Activated gamma-delta T cell treated with Interleukin-2 at 50 U/mL for 16 hours (primary cell): ENCODE measurements at regions not wholly inside any gene's neighbourhood (a gene's known extent, or its start where the extent isn't known, plus 50 kb on each side); places are given as distances from the start of the nearest gene placed in this dataset.
"Not testable (repeated sequence)": the region's sequence is repeated elsewhere in the genome, so short reads cannot be mapped to it uniquely, and the experiment has no call there.

Experiments
- DNase-seq: peaks from one replicate; pipeline ENCODE4 v3.0.0-alpha.2; 2020

DNA sequence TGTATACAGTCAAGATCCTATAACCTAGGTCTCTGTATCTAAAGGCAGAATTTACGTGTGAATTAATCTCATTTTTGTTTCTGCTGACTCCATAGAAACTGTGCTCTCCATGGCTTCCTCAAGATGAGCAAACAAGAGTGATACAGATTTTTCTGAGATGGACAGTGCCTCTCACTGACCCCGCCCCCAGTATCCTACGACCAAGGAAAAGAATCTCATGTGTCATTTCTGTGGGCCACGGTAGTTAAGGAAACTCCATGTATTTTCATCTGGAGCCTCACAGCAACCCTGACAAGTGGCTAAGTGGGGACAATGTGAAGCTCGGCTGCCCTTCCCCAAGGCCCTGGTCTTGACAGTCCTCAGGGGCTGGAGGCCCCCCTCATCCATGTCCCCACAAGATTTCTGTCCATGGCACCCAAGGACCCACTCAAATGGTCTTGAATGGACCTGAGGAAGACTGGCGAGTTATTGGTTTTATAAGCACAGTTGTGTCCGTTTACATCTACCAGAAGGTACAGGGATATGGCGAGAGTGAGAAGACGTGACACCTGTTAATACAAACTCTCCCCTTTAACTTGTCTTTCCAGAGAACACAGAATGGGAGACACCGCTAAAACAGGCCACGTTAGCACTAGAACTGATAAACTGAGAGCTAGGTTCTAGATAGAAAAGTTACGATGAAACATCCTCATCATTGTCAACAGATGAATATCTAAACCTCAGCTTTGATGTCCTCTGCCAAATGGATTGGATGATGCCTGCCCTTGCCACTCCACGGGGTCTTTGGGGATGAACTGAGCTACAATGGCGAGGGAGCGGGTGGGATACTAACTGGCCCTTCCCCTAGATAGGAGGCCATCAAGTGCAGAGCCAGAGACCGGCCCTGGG, 108.4 kb upstream of the EGLN3 start:
- no peak for DNase-seq

DNA sequence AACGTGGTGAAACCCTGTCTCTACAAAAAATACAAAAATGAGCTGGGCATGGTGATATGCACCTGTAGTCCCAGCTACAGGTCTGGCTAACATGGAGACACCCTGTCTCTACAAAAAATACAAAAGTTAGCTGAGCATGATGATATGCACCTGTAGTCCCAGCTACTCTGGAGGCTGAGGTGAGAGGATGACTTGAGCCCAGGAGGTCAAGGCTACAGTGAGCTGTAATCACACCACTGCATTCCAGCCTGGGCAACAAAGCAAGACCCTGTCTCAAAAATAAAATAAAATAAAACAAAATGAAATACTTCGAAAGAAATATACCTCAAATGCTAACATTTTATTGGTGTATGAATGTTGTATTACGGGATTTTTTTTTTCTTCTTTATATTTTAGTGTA, 107.6 kb upstream of the EGLN3 start:
- DNase-seq, result no peak

- no peak for DNase-seq
Measured at GRCh38 chr14:34056046-34056445, 105.2 kb upstream of the EGLN3 start.

- DNase-seq, result no peak
Measured at GRCh38 chr14:34055157-34055950, 104.5 kb upstream of the EGLN3 start.

DNA sequence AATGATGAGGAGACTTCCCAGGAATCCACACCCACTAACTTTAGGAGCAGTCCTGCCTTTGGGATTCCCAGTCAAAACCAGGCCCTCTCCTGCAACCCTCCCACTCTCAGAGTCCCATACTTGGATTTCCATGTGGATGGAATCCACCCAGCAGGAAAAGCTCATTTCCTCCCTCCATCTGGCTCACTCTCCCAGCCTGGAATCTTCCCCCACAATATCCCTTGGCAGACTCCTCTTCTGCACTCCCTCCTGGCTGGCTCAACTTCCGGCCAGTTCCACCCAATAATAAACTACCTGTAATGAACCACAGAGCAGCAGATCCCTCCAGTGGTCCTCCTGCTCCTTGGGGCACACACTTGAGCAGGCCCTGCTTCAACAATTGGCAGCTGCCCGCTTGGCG, 102.8 kb upstream of the EGLN3 start:
- no peak for DNase-seq

DNA sequence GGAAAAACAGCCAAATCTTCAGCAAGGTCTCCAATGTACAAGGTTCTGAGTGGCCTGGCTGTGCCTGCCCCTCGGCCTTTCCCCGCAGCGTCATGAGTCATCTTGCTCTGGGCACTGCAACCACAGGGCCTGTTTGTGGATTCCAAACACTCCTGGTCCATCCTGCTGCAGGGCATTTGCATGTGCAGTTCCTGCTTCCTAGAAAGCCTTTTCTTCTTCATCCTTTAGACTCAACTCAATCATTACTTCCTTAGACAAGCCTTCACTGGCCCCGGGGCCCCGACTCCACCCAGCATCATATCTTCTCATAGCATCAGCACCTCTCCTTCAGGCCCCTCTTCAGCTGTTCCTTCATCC, 101.8 kb upstream of the EGLN3 start:
- DNase-seq, result no peak

- no peak for DNase-seq
Measured at GRCh38 chr14:34051966-34052657, 101.2 kb upstream of the EGLN3 start.

- no peak for DNase-seq
Measured at GRCh38 chr14:34050606-34051005, 99.7 kb upstream of the EGLN3 start.

- DNase-seq, result no peak
Measured at GRCh38 chr14:34049790-34050189, 98.9 kb upstream of the EGLN3 start.

DNA sequence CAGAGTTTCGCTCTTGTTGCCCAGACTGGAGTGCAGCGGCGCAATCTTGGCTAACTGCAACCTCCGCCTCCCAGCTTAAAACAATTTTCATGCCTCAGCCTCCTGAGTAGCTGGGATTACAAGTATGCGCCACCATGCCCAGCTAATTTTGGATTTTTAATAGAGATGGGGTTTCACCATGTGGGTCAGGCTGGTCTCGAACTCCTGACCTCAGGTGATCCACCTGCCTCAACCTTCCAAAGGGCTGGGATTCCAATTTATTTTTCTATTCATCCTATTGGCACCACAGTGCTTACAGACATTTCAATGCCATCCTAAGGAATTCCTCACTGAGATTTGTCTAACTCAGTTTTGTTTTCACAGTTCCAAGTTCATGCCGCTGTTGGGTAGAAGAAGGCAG, 98.3 kb upstream of the EGLN3 start:
- DNase-seq, result not testable (repeated sequence)

DNA sequence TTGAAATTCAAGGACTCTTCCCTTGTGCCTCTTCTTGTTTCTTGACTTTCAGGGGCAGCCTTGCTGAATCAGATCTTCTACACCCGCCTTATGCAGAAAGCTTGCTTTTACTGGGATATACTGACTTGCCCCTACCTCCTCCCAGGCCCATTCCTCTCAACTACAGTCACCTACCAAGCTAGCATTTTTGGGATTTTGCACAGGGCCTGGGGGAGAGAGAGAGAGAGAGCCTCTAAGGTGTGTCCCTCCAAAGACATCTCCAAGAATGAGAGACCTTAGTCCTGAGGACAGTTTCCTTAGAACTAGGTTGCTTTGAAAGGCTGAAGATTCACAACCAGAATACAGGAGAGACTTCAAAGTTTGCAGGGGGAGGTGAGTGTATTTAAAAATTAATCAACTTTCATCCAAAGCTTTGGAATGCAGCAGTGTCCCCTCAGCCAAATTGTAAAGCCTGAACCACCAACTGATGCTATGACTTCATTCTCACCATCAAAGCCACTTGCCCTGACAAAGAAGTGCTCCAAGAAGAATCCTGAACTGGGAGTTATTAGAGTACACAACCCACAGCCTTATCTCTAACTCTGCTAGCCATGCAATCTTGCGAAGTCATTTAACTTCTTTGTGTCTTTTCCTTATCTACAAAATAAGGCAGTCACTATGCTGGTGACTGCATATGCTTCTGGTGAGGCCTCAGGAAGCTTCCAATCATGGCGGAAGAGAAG, 96.1 kb upstream of the EGLN3 start:
- DNase-seq, result no peak

DNA sequence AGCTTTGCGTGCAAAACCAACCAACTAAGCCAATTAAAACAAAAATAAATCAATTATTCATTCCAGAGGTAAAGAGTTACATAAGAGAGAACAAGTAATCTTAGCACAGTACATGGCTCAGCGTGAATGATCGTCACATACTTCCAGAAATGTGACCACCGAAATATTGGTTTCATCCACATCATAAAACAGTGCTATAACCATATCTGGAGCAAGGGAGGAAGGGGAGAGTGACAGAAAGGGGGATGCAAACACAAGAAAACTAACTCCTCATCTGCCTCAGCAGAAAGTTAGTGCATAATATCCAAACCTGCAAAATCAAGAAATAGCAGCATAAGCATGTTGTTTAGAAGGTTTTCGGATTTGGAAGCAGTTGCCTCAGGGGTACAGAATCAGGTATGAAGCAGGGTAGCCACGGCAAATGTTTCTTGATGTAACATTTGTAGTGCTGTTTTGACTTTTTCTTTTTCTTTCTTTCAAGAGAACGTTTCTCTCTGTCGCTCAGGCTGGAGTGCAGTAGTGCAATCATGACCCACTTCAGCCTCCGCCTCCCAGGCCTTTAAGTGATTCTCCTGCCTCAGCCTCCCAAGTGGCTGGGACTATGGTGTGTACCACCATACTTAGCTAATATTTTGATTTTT, 93.9 kb upstream of the EGLN3 start:
- no peak for DNase-seq

- DNase-seq, result no peak
Measured at GRCh38 chr14:34044373-34044637, 93.4 kb upstream of the EGLN3 start.

GRCh38 chr14:34043627-34044372, 92.9 kb upstream of the EGLN3 start:
- peak; percentile 72 for DNase-seq

DNA sequence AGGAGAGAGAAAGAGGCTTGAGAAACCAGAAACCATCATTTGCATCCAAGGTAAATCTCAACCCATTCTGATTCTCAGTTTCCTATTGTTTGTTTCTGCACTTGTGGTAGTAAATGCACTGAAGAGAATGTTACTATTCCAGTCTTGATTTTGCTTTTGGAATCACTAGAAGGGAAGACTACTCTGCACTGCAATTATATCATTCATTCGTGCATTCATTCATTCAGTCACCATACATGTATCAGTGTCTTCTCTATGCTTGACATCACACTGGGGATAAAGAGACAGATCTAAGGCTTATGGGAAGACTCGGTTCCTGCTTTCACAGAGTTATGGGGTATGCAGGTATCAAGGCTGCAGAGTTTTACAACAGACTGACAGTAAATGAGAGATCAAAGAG, 90.3 kb upstream of the EGLN3 start:
- no peak for DNase-seq

DNA sequence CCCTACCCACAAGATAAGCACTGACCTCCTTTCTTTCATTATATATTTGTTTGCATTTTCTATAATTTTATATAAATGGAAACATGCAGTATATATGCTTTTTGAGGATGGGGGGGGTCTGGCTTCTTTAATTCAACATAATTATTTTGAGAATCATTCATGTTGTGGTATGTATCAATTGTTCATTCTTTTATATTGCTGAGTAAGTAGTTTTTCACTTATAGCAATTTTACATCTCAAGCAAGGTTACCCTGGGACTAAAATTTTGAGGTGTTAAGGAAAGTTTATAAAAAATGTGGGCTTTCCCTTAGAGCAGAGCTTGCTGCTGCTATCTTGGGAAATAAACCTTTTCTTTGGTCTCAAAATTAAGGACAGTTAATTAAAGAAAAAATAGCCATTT, 89.9 kb upstream of the EGLN3 start:
- DNase-seq, result no peak

GRCh38 chr14:34039428-34040047, 88.7 kb upstream of the EGLN3 start:
- DNase-seq, result no peak

DNA sequence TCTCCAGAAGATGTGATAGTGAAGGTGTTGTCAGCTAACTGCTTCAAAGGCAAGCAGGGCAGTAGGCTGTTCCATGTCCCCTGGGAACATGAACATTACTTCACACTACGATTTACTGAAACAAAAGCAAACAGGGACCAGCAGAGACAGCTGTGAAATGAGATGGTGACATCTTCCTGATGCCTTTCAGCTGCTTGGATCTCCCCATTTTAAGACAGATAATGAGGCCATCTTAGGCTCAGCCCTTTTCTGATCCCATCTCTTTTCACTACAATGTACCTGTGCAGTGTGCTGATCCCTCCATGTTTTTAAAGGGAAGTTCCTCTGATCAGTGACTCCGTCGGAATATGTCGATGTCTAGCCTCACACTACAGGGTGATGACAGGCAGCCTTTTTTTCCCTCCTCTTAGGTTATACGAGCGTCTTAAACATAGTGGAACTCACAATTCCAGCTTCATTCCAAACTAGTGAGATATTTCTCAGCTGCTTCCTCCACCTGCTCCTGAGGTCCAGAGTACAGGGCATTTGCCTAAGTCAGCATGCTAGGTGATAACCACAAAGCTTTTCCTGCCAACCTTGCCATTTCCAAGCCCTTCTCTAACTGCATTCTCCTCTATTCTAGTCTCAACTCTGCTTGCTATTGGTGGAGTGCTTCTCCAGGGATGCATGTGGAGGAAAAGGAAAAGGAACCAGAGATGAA, 87.6 kb upstream of the EGLN3 start:
- DNase-seq, result no peak

DNA sequence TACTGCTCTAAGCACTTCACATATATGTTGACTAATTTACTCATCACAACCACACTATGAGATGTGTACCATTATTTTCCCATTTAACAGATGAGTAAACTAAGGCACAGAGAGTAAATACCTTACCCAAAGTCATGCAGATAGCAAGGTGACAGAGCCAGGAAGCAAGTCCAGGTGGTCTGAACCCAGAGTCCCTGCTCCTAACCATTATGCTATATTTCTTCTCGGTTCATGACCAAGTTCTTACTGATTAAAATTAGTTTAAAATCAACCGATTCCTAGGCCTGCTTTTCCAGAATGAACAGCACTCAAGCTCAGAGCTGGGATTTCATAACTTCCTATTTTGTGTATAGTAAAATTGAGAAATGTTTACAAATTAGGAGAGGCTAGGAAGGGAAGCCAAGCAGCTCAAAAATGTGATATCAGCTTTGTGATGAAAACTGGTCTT, 85.5 kb upstream of the EGLN3 start:
- no peak for DNase-seq

- DNase-seq, result no peak
Measured at GRCh38 chr14:34035934-34036250, 85.0 kb upstream of the EGLN3 start.
